ENCODE measurements at regions not wholly inside any gene's neighbourhood (a gene's known extent, or its start where the extent isn't known, plus 50 kb on each side); places are given as distances from the start of the nearest gene placed in this dataset.
A peak's percentile ranks its signal among the peaks of the same experiment; 100 is the strongest.

GRCh38 chr10:78902815-78903214, 166.0 kb upstream of the ZMIZ1 start:
- H3K4me1 ChIP-seq (ENCODE audit: control insufficient read depth, insufficient read depth, low read length): peaks cover 11% of the 10 kb centered on the region
- no peaks in the 10 kb centered on the region for H3K9me3 ChIP-seq (ENCODE audit: control insufficient read depth, low read depth, low read length)
- H3K4me3 ChIP-seq (ENCODE audit: low read length): no peak overlapping the region
- no peak for DNase-seq
- no CpG with 5 or more reads among the region's 3 CpGs for WGBS (ENCODE audit: insufficient coverage, low lambda C conversion rate)
- no peaks in the 10 kb centered on the region for H3K36me3 ChIP-seq (ENCODE audit: control insufficient read depth, insufficient read depth, low read length)
- no peak overlapping the region for H3K27ac ChIP-seq (ENCODE audit: low read length)
- H3K27me3 ChIP-seq (ENCODE audit: control insufficient read depth, insufficient read depth, low read length): no peaks in the 10 kb centered on the region

- Histone ChIP-seq H3K9me3 (ENCODE audit: control insufficient read depth, low read depth, low read length) (no peaks in the 10 kb centered on the region), H3K4me3 (ENCODE audit: low read length) (no peak overlapping the region), H3K36me3 (ENCODE audit: control insufficient read depth, insufficient read depth, low read length) (no peaks in the 10 kb centered on the region), H3K27me3 (ENCODE audit: control insufficient read depth, insufficient read depth, low read length) (no peaks in the 10 kb centered on the region), H3K4me1 (ENCODE audit: control insufficient read depth, insufficient read depth, low read length) (peaks cover 11% of the 10 kb centered on the region), H3K27ac (ENCODE audit: low read length) (no peak overlapping the region)
- no peak for DNase-seq
- WGBS (ENCODE audit: insufficient coverage, low lambda C conversion rate): no CpG with 5 or more reads among the region's 4 CpGs
Measured at GRCh38 chr10:78903341-78903940, 165.3 kb upstream of the ZMIZ1 start.

- DNase-seq: no peak
- Histone ChIP-seq H3K4me1 (ENCODE audit: control insufficient read depth, insufficient read depth, low read length) (peaks cover 10% of the 10 kb centered on the region), H3K4me3 (ENCODE audit: low read length) (no peak overlapping the region), H3K36me3 (ENCODE audit: control insufficient read depth, insufficient read depth, low read length) (no peaks in the 10 kb centered on the region), H3K27me3 (ENCODE audit: control insufficient read depth, insufficient read depth, low read length) (no peaks in the 10 kb centered on the region), H3K9me3 (ENCODE audit: control insufficient read depth, low read depth, low read length) (no peaks in the 10 kb centered on the region), H3K27ac (ENCODE audit: low read length) (no peak overlapping the region)
- no CpG with 5 or more reads among the region's 5 CpGs for WGBS (ENCODE audit: insufficient coverage, low lambda C conversion rate)
Measured at GRCh38 chr10:78904196-78904595, 164.6 kb upstream of the ZMIZ1 start.

GRCh38 chr10:78905015-78905956, 163.5 kb upstream of the ZMIZ1 start:
- no peaks in the 10 kb centered on the region for H3K4me1 ChIP-seq (ENCODE audit: control insufficient read depth, insufficient read depth, low read length)
- no peaks in the 10 kb centered on the region for H3K9me3 ChIP-seq (ENCODE audit: control insufficient read depth, low read depth, low read length)
- no peaks in the 10 kb centered on the region for H3K36me3 ChIP-seq (ENCODE audit: control insufficient read depth, insufficient read depth, low read length)
- no peak for DNase-seq
- no peak overlapping the region for H3K4me3 ChIP-seq (ENCODE audit: low read length)
- no peak overlapping the region for H3K27ac ChIP-seq (ENCODE audit: low read length)
- 90% methylated on average over 3 of the region's 12 CpGs for WGBS (ENCODE audit: insufficient coverage, low lambda C conversion rate)
- no peaks in the 10 kb centered on the region for H3K27me3 ChIP-seq (ENCODE audit: control insufficient read depth, insufficient read depth, low read length)

GRCh38 chr10:78905957-78906308, 162.8 kb upstream of the ZMIZ1 start:
- no peak overlapping the region for H3K4me3 ChIP-seq (ENCODE audit: low read length)
- WGBS (ENCODE audit: insufficient coverage, low lambda C conversion rate): no CpG with 5 or more reads among the region's 11 CpGs
- DNase-seq: no peak
- no peaks in the 10 kb centered on the region for H3K27me3 ChIP-seq (ENCODE audit: control insufficient read depth, insufficient read depth, low read length)
- no peaks in the 10 kb centered on the region for H3K36me3 ChIP-seq (ENCODE audit: control insufficient read depth, insufficient read depth, low read length)
- H3K9me3 ChIP-seq (ENCODE audit: control insufficient read depth, low read depth, low read length): no peaks in the 10 kb centered on the region
- H3K4me1 ChIP-seq (ENCODE audit: control insufficient read depth, insufficient read depth, low read length): no peaks in the 10 kb centered on the region
- no peak overlapping the region for H3K27ac ChIP-seq (ENCODE audit: low read length)

GRCh38 chr10:78906734-78907390, 161.9 kb upstream of the ZMIZ1 start:
- no CpG with 5 or more reads among the region's 3 CpGs for WGBS (ENCODE audit: insufficient coverage, low lambda C conversion rate)
- Histone ChIP-seq H3K4me1 (ENCODE audit: control insufficient read depth, insufficient read depth, low read length) (no peaks in the 10 kb centered on the region), H3K9me3 (ENCODE audit: control insufficient read depth, low read depth, low read length) (no peaks in the 10 kb centered on the region), H3K27ac (ENCODE audit: low read length) (no peak overlapping the region), H3K4me3 (ENCODE audit: low read length) (no peak overlapping the region), H3K36me3 (ENCODE audit: control insufficient read depth, insufficient read depth, low read length) (no peaks in the 10 kb centered on the region), H3K27me3 (ENCODE audit: control insufficient read depth, insufficient read depth, low read length) (no peaks in the 10 kb centered on the region)
- DNase-seq: no peak

GRCh38 chr10:78907551-78908211, 161.1 kb upstream of the ZMIZ1 start:
- no CpG with 5 or more reads among the region's 11 CpGs for WGBS (ENCODE audit: insufficient coverage, low lambda C conversion rate)
- H3K27me3 ChIP-seq (ENCODE audit: control insufficient read depth, insufficient read depth, low read length): no peaks in the 10 kb centered on the region

GRCh38 chr10:78909221-78909620, 159.5 kb upstream of the ZMIZ1 start:
- 0% methylated on average over 1 of the region's 6 CpGs for WGBS (ENCODE audit: insufficient coverage, low lambda C conversion rate)
- H3K4me3 ChIP-seq (ENCODE audit: low read length): no peak overlapping the region
- no peak overlapping the region for H3K27ac ChIP-seq (ENCODE audit: low read length)
- H3K36me3 ChIP-seq (ENCODE audit: control insufficient read depth, insufficient read depth, low read length): no peaks in the 10 kb centered on the region
- peaks cover 5% of the 10 kb centered on the region for H3K4me1 ChIP-seq (ENCODE audit: control insufficient read depth, insufficient read depth, low read length)
- H3K27me3 ChIP-seq (ENCODE audit: control insufficient read depth, insufficient read depth, low read length): no peaks in the 10 kb centered on the region
- H3K9me3 ChIP-seq (ENCODE audit: control insufficient read depth, low read depth, low read length): no peaks in the 10 kb centered on the region
- DNase-seq: peak in 1 of 2 donors; percentile 25

More at GRCh38 chr10:78907551-78908211, 161.1 kb upstream of the ZMIZ1 start:
- H3K4me1 ChIP-seq (ENCODE audit: control insufficient read depth, insufficient read depth, low read length): no peaks in the 10 kb centered on the region
- no peaks in the 10 kb centered on the region for H3K9me3 ChIP-seq (ENCODE audit: control insufficient read depth, low read depth, low read length)
- H3K27ac ChIP-seq (ENCODE audit: low read length): no peak overlapping the region
- H3K4me3 ChIP-seq (ENCODE audit: low read length): no peak overlapping the region
- H3K36me3 ChIP-seq (ENCODE audit: control insufficient read depth, insufficient read depth, low read length): no peaks in the 10 kb centered on the region
- no peak for DNase-seq

GRCh38 chr10:78910021-78910420, 158.7 kb upstream of the ZMIZ1 start:
- WGBS (ENCODE audit: insufficient coverage, low lambda C conversion rate): no CpG with 5 or more reads among the region's 3 CpGs
- H3K27me3 ChIP-seq (ENCODE audit: control insufficient read depth, insufficient read depth, low read length): no peaks in the 10 kb centered on the region
- no peak for DNase-seq

GRCh38 chr10:78910476-78910875, 158.3 kb upstream of the ZMIZ1 start:
- Histone ChIP-seq H3K9me3 (ENCODE audit: control insufficient read depth, low read depth, low read length) (no peaks in the 10 kb centered on the region), H3K27me3 (ENCODE audit: control insufficient read depth, insufficient read depth, low read length) (no peaks in the 10 kb centered on the region), H3K4me3 (ENCODE audit: low read length) (no peak overlapping the region), H3K4me1 (ENCODE audit: control insufficient read depth, insufficient read depth, low read length) (peaks cover 8% of the 10 kb centered on the region), H3K27ac (ENCODE audit: low read length) (no peak overlapping the region), H3K36me3 (ENCODE audit: control insufficient read depth, insufficient read depth, low read length) (no peaks in the 10 kb centered on the region)
- no peak for DNase-seq
- no CpG with 5 or more reads among the region's 2 CpGs for WGBS (ENCODE audit: insufficient coverage, low lambda C conversion rate)

More at GRCh38 chr10:78910021-78910420, 158.7 kb upstream of the ZMIZ1 start:
- Histone ChIP-seq H3K9me3 (ENCODE audit: control insufficient read depth, low read depth, low read length) (no peaks in the 10 kb centered on the region), H3K27ac (ENCODE audit: low read length) (no peak overlapping the region), H3K4me1 (ENCODE audit: control insufficient read depth, insufficient read depth, low read length) (peaks cover 8% of the 10 kb centered on the region), H3K36me3 (ENCODE audit: control insufficient read depth, insufficient read depth, low read length) (no peaks in the 10 kb centered on the region), H3K4me3 (ENCODE audit: low read length) (no peak overlapping the region)
